Liver (tissue), 8 donors: ENCODE measurements at regions not wholly inside any gene's neighbourhood (a gene's known extent, or its start where the extent isn't known, plus 50 kb on each side); places are given as distances from the start of the nearest gene placed in this dataset.

Source experiments
- DNase-seq: peaks from one replicate; pipeline ENCODE4 v3.0.0-alpha.2; 2017; ENCODE audit warnings: low spot score
- H3K27ac ChIP-seq, 2 donors: one replicate each; pipeline ENCODE4 v1.7.0; 2013; ENCODE audit warnings: inconsistent platforms in 2 of 2, low read length in 2 of 2, control low read depth in 1 of 2, low read depth in 1 of 2, mild to moderate bottlenecking in 1 of 2
- H3K27me3 ChIP-seq, 4 donors: one replicate each; pipeline versions ENCODE4 v1.6.1 to v1.7.0; 2013; ENCODE audit warnings: low read length in 3 of 4, inconsistent platforms in 1 of 4, mild to moderate bottlenecking in 1 of 4, moderate library complexity in 1 of 4; ENCODE audit not compliant: control insufficient read depth in 4 of 4, insufficient read depth in 4 of 4
- H3K36me3 ChIP-seq, 4 donors: one replicate each; pipeline versions ENCODE4 v1.6.1 to v1.7.0; 2013; ENCODE audit warnings: low read length in 3 of 4, mild to moderate bottlenecking in 3 of 4, low read depth in 1 of 4, moderate library complexity in 1 of 4; ENCODE audit not compliant: control insufficient read depth in 4 of 4, insufficient read depth in 3 of 4
- H3K4me1 ChIP-seq, 4 donors: one replicate each; pipeline versions ENCODE4 v1.6.1 to v1.7.0; 2013; ENCODE audit warnings: low read length in 3 of 4, mild to moderate bottlenecking in 3 of 4, moderate library complexity in 1 of 4; ENCODE audit not compliant: control insufficient read depth in 4 of 4, insufficient read depth in 4 of 4
- H3K4me3 ChIP-seq, 3 donors: one replicate each; pipeline versions ENCODE4 v1.6.1 to v1.7.0; 2013; ENCODE audit warnings: low read length in 3 of 3, control low read depth in 1 of 3, low read depth in 1 of 3, mild to moderate bottlenecking in 1 of 3
- H3K9ac ChIP-seq, 2 donors: one replicate each; pipeline ENCODE4 v1.7.0; 2013; ENCODE audit warnings: low read length in 2 of 2, mild to moderate bottlenecking in 2 of 2, moderate library complexity in 2 of 2, control low read depth in 1 of 2, low read depth in 1 of 2
- H3K9me3 ChIP-seq, 4 donors: one replicate each; pipeline versions ENCODE4 v1.6.1 to v1.7.0; 2013; ENCODE audit warnings: low read length in 3 of 4; ENCODE audit not compliant: control insufficient read depth in 4 of 4
- CTCF ChIP-seq: fragments of 150-350 bp; IDR thresholded peaks from 2 replicates; pipeline ENCODE4 v1.5.1; 2017; ENCODE audit warnings: improper control_type of control experiment, low read depth, low read length; ENCODE audit not compliant: missing input control
- EGR1 ChIP-seq, 2 donors: IDR thresholded peaks; 2 replicates each; pipeline ENCODE4 v1.6.1; 2016 to 2018; ENCODE audit warnings: antibody characterized with exemption in 2 of 2, low read depth in 2 of 2
- FOXA1 ChIP-seq: IDR thresholded peaks from 2 replicates; pipeline ENCODE4 v1.6.1; 2016; ENCODE audit warnings: antibody characterized with exemption
- FOXA2 ChIP-seq: IDR thresholded peaks from 2 replicates; pipeline ENCODE4 v1.6.1; 2016; ENCODE audit warnings: antibody characterized with exemption
- GABPA ChIP-seq, 2 donors: IDR thresholded peaks in 1 of 2; conservative IDR thresholded peaks in 1 of 2; 2 replicates each; pipeline ENCODE4 v1.6.1; 2016; ENCODE audit warnings: antibody characterized with exemption in 2 of 2, mild to moderate bottlenecking in 1 of 2, moderate library complexity in 1 of 2
- HNF4A ChIP-seq, 2 donors: conservative IDR thresholded peaks; 2 replicates each; pipeline ENCODE4 v1.6.1; 2016; ENCODE audit warnings: antibody characterized with exemption in 2 of 2, mild to moderate bottlenecking in 2 of 2
- HNF4G ChIP-seq: IDR thresholded peaks from 2 replicates; pipeline ENCODE4 v1.6.1; 2016; ENCODE audit warnings: antibody characterized with exemption
- JUND ChIP-seq, 2 donors: IDR thresholded peaks; 2 replicates each; pipeline ENCODE4 v1.6.1; 2016; ENCODE audit warnings: antibody characterized with exemption in 2 of 2
- NR2F2 ChIP-seq: IDR thresholded peaks from 2 replicates; pipeline ENCODE4 v1.6.1; 2016; ENCODE audit warnings: antibody characterized with exemption
- RAD21 ChIP-seq, 2 donors: IDR thresholded peaks; 2 replicates each; pipeline ENCODE4 v1.6.1; 2016; ENCODE audit warnings: antibody characterized with exemption in 2 of 2, mild to moderate bottlenecking in 2 of 2
- RXRA ChIP-seq, 2 donors: IDR thresholded peaks; 2 replicates each; pipeline ENCODE4 v1.6.1; 2017 to 2018; ENCODE audit warnings: antibody characterized with exemption in 2 of 2, mild to moderate bottlenecking in 1 of 2
- SP1 ChIP-seq: IDR thresholded peaks from 2 replicates; pipeline ENCODE4 v1.6.1; 2018; ENCODE audit warnings: antibody characterized with exemption, mild to moderate bottlenecking
- TAF1 ChIP-seq: conservative IDR thresholded peaks from 2 replicates; pipeline ENCODE4 v1.6.1; 2016; ENCODE audit warnings: antibody characterized with exemption, mild to moderate bottlenecking
- YY1 ChIP-seq: IDR thresholded peaks from 2 replicates; pipeline ENCODE4 v1.6.1; 2016; ENCODE audit warnings: antibody characterized with exemption, mild to moderate bottlenecking
- WGBS: extraction: QIAGEN DNeasy Blood & Tissue Kit; methylation state at CpG from one replicate; pipeline ENCODE4 v1.1.7; 2013; 5-methylcytosine and 5-hydroxymethylcytosine counted together
- TF ChIP-seq, protein P1 (sequence below): IDR thresholded peaks from 2 replicates; pipeline ENCODE4 v1.6.1; 2016; ENCODE audit warnings: antibody characterized with exemption, mild to moderate bottlenecking
- TF ChIP-seq, protein P2 (sequence below): IDR thresholded peaks from 2 replicates; pipeline ENCODE4 v1.6.1; 2016; ENCODE audit warnings: antibody characterized with exemption
- TF ChIP-seq, protein P3 (sequence below): IDR thresholded peaks from 2 replicates; pipeline ENCODE4 v1.6.1; 2016; ENCODE audit warnings: antibody characterized with exemption
- TF ChIP-seq, protein P4 (sequence below): IDR thresholded peaks from 2 replicates; pipeline ENCODE4 v1.6.1; 2016; ENCODE audit warnings: antibody characterized with exemption
- donor health status: healthy.
- donor health status: healthy.
- donor health status: healthy.
- donor health status: healthy.
- donor health status: healthy.

GRCh38 chr1:185559684-185560331 is 174.4 kb upstream of the HMCN1 start:
- Histone ChIP-seq H3K27ac (no peak overlapping the region), H3K36me3 (no peaks in the 10 kb centered on the region), H3K9ac (no peak overlapping the region), H3K9me3 (no peaks in the 10 kb centered on the region), H3K4me3 (no peak overlapping the region), H3K4me1 (no peaks in the 10 kb centered on the region), H3K27me3 (no peaks in the 10 kb centered on the region)
- no peak for DNase-seq
- 83% methylated on average over 3 of the region's 3 CpGs for WGBS
- TF ChIP-seq, protein P1, sequence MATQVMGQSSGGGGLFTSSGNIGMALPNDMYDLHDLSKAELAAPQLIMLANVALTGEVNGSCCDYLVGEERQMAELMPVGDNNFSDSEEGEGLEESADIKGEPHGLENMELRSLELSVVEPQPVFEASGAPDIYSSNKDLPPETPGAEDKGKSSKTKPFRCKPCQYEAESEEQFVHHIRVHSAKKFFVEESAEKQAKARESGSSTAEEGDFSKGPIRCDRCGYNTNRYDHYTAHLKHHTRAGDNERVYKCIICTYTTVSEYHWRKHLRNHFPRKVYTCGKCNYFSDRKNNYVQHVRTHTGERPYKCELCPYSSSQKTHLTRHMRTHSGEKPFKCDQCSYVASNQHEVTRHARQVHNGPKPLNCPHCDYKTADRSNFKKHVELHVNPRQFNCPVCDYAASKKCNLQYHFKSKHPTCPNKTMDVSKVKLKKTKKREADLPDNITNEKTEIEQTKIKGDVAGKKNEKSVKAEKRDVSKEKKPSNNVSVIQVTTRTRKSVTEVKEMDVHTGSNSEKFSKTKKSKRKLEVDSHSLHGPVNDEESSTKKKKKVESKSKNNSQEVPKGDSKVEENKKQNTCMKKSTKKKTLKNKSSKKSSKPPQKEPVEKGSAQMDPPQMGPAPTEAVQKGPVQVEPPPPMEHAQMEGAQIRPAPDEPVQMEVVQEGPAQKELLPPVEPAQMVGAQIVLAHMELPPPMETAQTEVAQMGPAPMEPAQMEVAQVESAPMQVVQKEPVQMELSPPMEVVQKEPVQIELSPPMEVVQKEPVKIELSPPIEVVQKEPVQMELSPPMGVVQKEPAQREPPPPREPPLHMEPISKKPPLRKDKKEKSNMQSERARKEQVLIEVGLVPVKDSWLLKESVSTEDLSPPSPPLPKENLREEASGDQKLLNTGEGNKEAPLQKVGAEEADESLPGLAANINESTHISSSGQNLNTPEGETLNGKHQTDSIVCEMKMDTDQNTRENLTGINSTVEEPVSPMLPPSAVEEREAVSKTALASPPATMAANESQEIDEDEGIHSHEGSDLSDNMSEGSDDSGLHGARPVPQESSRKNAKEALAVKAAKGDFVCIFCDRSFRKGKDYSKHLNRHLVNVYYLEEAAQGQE = no peak
- no peak for TF ChIP-seq NR2F2
- peak in 1 of 2 donors; percentile 70 for TF ChIP-seq RXRA (IDR thresholded peaks at IDR 0.05)
- peak in 1 of 2 donors; percentile 63 for TF ChIP-seq HNF4A (conservative IDR thresholded peaks at IDR 0.05)
- TF ChIP-seq, protein P2, sequence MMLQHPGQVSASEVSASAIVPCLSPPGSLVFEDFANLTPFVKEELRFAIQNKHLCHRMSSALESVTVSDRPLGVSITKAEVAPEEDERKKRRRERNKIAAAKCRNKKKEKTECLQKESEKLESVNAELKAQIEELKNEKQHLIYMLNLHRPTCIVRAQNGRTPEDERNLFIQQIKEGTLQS = no peak
- TF ChIP-seq JUND (IDR thresholded peaks at IDR 0.05) = no peak
- TF ChIP-seq, protein P3, sequence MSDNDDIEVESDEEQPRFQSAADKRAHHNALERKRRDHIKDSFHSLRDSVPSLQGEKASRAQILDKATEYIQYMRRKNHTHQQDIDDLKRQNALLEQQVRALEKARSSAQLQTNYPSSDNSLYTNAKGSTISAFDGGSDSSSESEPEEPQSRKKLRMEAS = no peak
- TF ChIP-seq FOXA2 = no peak
- peak; percentile 74 to 91 for TF ChIP-seq RAD21 (IDR thresholded peaks at IDR 0.05)
- TF ChIP-seq HNF4G = no peak
- TF ChIP-seq, protein P4, sequence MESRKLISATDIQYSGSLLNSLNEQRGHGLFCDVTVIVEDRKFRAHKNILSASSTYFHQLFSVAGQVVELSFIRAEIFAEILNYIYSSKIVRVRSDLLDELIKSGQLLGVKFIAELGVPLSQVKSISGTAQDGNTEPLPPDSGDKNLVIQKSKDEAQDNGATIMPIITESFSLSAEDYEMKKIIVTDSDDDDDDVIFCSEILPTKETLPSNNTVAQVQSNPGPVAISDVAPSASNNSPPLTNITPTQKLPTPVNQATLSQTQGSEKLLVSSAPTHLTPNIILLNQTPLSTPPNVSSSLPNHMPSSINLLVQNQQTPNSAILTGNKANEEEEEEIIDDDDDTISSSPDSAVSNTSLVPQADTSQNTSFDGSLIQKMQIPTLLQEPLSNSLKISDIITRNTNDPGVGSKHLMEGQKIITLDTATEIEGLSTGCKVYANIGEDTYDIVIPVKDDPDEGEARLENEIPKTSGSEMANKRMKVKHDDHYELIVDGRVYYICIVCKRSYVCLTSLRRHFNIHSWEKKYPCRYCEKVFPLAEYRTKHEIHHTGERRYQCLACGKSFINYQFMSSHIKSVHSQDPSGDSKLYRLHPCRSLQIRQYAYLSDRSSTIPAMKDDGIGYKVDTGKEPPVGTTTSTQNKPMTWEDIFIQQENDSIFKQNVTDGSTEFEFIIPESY = no peak
- peak; percentile 45 for TF ChIP-seq CTCF
- no peak for TF ChIP-seq FOXA1
- no peak for TF ChIP-seq GABPA (IDR thresholded peaks at IDR 0.05 in 1 of 2, conservative IDR thresholded peaks at IDR 0.05 in 1 of 2)

- H3K9me3 ChIP-seq = no peaks in the 10 kb centered on the region
- no peak overlapping the region for H3K4me3 ChIP-seq
- no peak overlapping the region for H3K9ac ChIP-seq
- no peaks in the 10 kb centered on the region for H3K36me3 ChIP-seq
- H3K27ac ChIP-seq = no peak overlapping the region
- no peaks in the 10 kb centered on the region for H3K4me1 ChIP-seq
- no peak for DNase-seq
- WGBS = 93% methylated on average over 1 of the region's 1 CpG
- no peaks in the 10 kb centered on the region for H3K27me3 ChIP-seq
- no peak for TF ChIP-seq HNF4A (conservative IDR thresholded peaks at IDR 0.05)
- no peak for TF ChIP-seq CTCF
- no peak for TF ChIP-seq FOXA1
- no peak for TF ChIP-seq GABPA (IDR thresholded peaks at IDR 0.05 in 1 of 2, conservative IDR thresholded peaks at IDR 0.05 in 1 of 2)
- TF ChIP-seq, protein P4 = no peak
- TF ChIP-seq EGR1 (IDR thresholded peaks at IDR 0.05; ENCODE audit: low read depth in 2 of 2) = no peak
- TF ChIP-seq, protein P3 = no peak
- no peak for TF ChIP-seq NR2F2
- no peak for TF ChIP-seq SP1
- TF ChIP-seq JUND (IDR thresholded peaks at IDR 0.05) = no peak
- TF ChIP-seq FOXA2 = no peak
- no peak for TF ChIP-seq TAF1
- no peak for TF ChIP-seq RAD21 (IDR thresholded peaks at IDR 0.05)
- no peak for TF ChIP-seq YY1
- TF ChIP-seq, protein P2 = no peak
Observed at GRCh38 chr1:185559151-185559550, 175.0 kb upstream of the HMCN1 start.
